ENCODE measurements at regions not wholly inside any gene's neighbourhood (a gene's known extent, or its start where the extent isn't known, plus 50 kb on each side); places are given as distances from the start of the nearest gene placed in this dataset.

- TF ChIP-seq CTCF (IDR thresholded peaks at IDR 0.05) = no peak
- TF ChIP-seq ZFX (IDR thresholded peaks at IDR 0.05; ENCODE audit: borderline replicate concordance) = no peak
Measured at GRCh38 chr2:65823511-65823910, 391.1 kb upstream of the SPRED2 start.
